Naive thymus-derived CD4-positive, alpha-beta T cell (primary cell): ENCODE measurements at regions not wholly inside any gene's neighbourhood (a gene's known extent, or its start where the extent isn't known, plus 50 kb on each side); places are given as distances from the start of the nearest gene placed in this dataset.
"Not testable (repeated sequence)": the region's sequence is repeated elsewhere in the genome, so short reads cannot be mapped to it uniquely, and the experiment has no call there.

Experiments used
- ATAC-seq: fragments of 150-1000 bp; cut with Tn5 transposase; 2 replicates; pipeline ENCODE4 v1.10.0; 2021; ENCODE audit warnings: mild to moderate bottlenecking, moderate library complexity
- CTCF ChIA-PET: fragments of 350-600 bp; sonication (Branson Sonifier 250); formaldehyde crosslinking; loops from one replicate; lab custom pipeline; 2021; ENCODE audit warnings: antibody characterized with exemption; lab: Charles Lee
- POLR2A ChIA-PET: fragments of 350-600 bp; sonication (Branson Sonifier 250); formaldehyde crosslinking; loops from one replicate; lab custom pipeline; 2021; ENCODE audit warnings: antibody characterized with exemption, inconsistent platforms; lab: Charles Lee
- DNase-seq, 9 donors: peaks; one replicate each; pipeline versions ENCODE4 v3.0.0 to v3.0.0-alpha.2; 2020 to 2022; ENCODE audit warnings: mixed read lengths in 1 of 9
- H3K27ac ChIP-seq: one replicate; pipeline ENCODE4 v1.7.0; 2013; ENCODE audit warnings: mild to moderate bottlenecking, low read depth, low read length, moderate library complexity
- H3K27me3 ChIP-seq, 2 donors: one replicate each; pipeline ENCODE4 v1.7.0; 2013; ENCODE audit warnings: low read length in 2 of 2, mild to moderate bottlenecking in 2 of 2, moderate library complexity in 2 of 2; ENCODE audit not compliant: control insufficient read depth in 2 of 2, insufficient read depth in 2 of 2
- H3K36me3 ChIP-seq, 3 experiments: 1 replicate in 2 of 3; 2 replicates in 1 of 3; pipeline ENCODE4 v1.7.0; 2013; ENCODE audit warnings: low read length in 3 of 3, mild to moderate bottlenecking in 3 of 3, moderate library complexity in 1 of 3; ENCODE audit not compliant: insufficient read depth in 3 of 3, control insufficient read depth in 2 of 3
- H3K4me1 ChIP-seq, 2 donors: one replicate each; pipeline ENCODE4 v1.7.0; 2013; ENCODE audit warnings: low read length in 2 of 2, mild to moderate bottlenecking in 2 of 2, moderate library complexity in 1 of 2; ENCODE audit not compliant: control insufficient read depth in 2 of 2, insufficient read depth in 2 of 2
- H3K4me3 ChIP-seq: 2 replicates; pipeline ENCODE4 v1.7.0; 2013; ENCODE audit warnings: mild to moderate bottlenecking, low read length
- H3K9me3 ChIP-seq, 3 experiments: 1 replicate in 2 of 3; 2 replicates in 1 of 3; pipeline ENCODE4 v1.7.0; 2013; ENCODE audit warnings: low read length in 3 of 3; ENCODE audit not compliant: control insufficient read depth in 2 of 3
- H3K27ac Mint-ChIP-seq, 9 donors: one replicate each; pipeline ENCODE4 v1.8.0; 2020 to 2022; ENCODE audit warnings: mixed read lengths in 9 of 9, mild to moderate bottlenecking in 8 of 9, moderate library complexity in 5 of 9, inconsistent platforms in 2 of 9
- H3K27me3 Mint-ChIP-seq, 5 donors: one replicate each; pipeline ENCODE4 v1.8.0; 2021 to 2022; ENCODE audit warnings: mixed read lengths in 5 of 5, mild to moderate bottlenecking in 1 of 5
- H3K36me3 Mint-ChIP-seq, 5 donors: one replicate each; pipeline ENCODE4 v1.8.0; 2020 to 2022; ENCODE audit warnings: mixed read lengths in 5 of 5, mild to moderate bottlenecking in 3 of 5, inconsistent platforms in 1 of 5
- H3K4me1 Mint-ChIP-seq, 7 donors: one replicate each; pipeline ENCODE4 v1.8.0; 2020 to 2022; ENCODE audit warnings: mixed read lengths in 7 of 7, mild to moderate bottlenecking in 3 of 7, inconsistent platforms in 1 of 7
- H3K4me3 Mint-ChIP-seq, 10 donors: one replicate each; pipeline ENCODE4 v1.8.0; 2020 to 2022; ENCODE audit warnings: mild to moderate bottlenecking in 10 of 10, mixed read lengths in 10 of 10, moderate library complexity in 6 of 10, inconsistent platforms in 2 of 10
- H3K9me3 Mint-ChIP-seq, 11 donors: one replicate each; pipeline ENCODE4 v1.8.0; 2020 to 2022; ENCODE audit warnings: mixed read lengths in 11 of 11, mild to moderate bottlenecking in 4 of 11, inconsistent platforms in 1 of 11, moderate library complexity in 1 of 11
- intact Hi-C, 2 donors: fragments of 100-400 bp; cut with micrococcal nuclease; formaldehyde crosslinking; loops; one replicate each; pipeline ENCODE4 v1.15.1; 2023

- Mint-ChIP-seq H3K36me3 (no peaks in the 10 kb centered on the region), H3K27ac (no peak overlapping the region), H3K4me3 (no peak overlapping the region), H3K27me3 (no peaks in the 10 kb centered on the region), H3K4me1 (no peaks in the 10 kb centered on the region), H3K9me3 (peaks cover 0 to 32% (median 6%) of the 10 kb centered on the region in 11 donors)
- no peak for DNase-seq
- POLR2A ChIA-PET, result no interaction called here
- Histone ChIP-seq H3K9me3 (no peaks in the 10 kb centered on the region), H3K4me3 (no peak overlapping the region), H3K27me3 (no peaks in the 10 kb centered on the region), H3K36me3 (no peaks in the 10 kb centered on the region), H3K4me1 (no peaks in the 10 kb centered on the region), H3K27ac (no peak overlapping the region)
- CTCF ChIA-PET, result no interaction called here
- intact Hi-C loops, result no loop called here
- no peak for ATAC-seq
Observed at GRCh38 chr2:139685090-139685983, 905.1 kb upstream of the NXPH2 start.

GRCh38 chr2:139684286-139684860, 904.2 kb upstream of the NXPH2 start:
- no peak for ATAC-seq
- Mint-ChIP-seq H3K27me3 (no peaks in the 10 kb centered on the region), H3K4me1 (no peaks in the 10 kb centered on the region), H3K27ac (peak overlapping the region in 1 of 9 donors; percentile 28), H3K4me3 (no peak overlapping the region), H3K9me3 (peaks cover 0 to 32% (median 6%) of the 10 kb centered on the region in 11 donors), H3K36me3 (peaks cover 0 to 4% (median 0%) of the 10 kb centered on the region in 5 donors)
- Histone ChIP-seq H3K9me3 (no peaks in the 10 kb centered on the region), H3K27me3 (no peaks in the 10 kb centered on the region), H3K36me3 (no peaks in the 10 kb centered on the region), H3K27ac (no peak overlapping the region), H3K4me1 (no peaks in the 10 kb centered on the region), H3K4me3 (no peak overlapping the region)
- ChIA-PET POLR2A (no interaction called here), CTCF (no interaction called here)
- no peak for DNase-seq
- intact Hi-C loops, result no loop called here

GRCh38 chr2:139674577-139674976, 894.4 kb upstream of the NXPH2 start:
- no peak for ATAC-seq
- Mint-ChIP-seq H3K9me3 (peaks cover 0 to 23% (median 3%) of the 10 kb centered on the region in 11 donors), H3K27ac (no peak overlapping the region), H3K4me3 (no peak overlapping the region), H3K36me3 (no peaks in the 10 kb centered on the region), H3K27me3 (no peaks in the 10 kb centered on the region), H3K4me1 (no peaks in the 10 kb centered on the region)
- Histone ChIP-seq H3K27ac (no peak overlapping the region), H3K9me3 (no peaks in the 10 kb centered on the region), H3K4me1 (no peaks in the 10 kb centered on the region), H3K4me3 (no peak overlapping the region), H3K27me3 (no peaks in the 10 kb centered on the region), H3K36me3 (no peaks in the 10 kb centered on the region)
- intact Hi-C loops, result no loop called here
- DNase-seq, result no peak
- ChIA-PET CTCF (no interaction called here), POLR2A (no interaction called here)

- H3K36me3 Mint-ChIP-seq, H3K27ac Mint-ChIP-seq, POLR2A ChIA-PET: not testable (repeated sequence)
Observed at GRCh38 chr2:139673447-139673846, 893.3 kb upstream of the NXPH2 start.

GRCh38 chr2:139669675-139670074, 889.5 kb upstream of the NXPH2 start:
- CTCF ChIA-PET, result interaction anchor here (1.1 kb wide), 1 partner anchor 9 kb away, joined by 3 read pairs; no protein-coding TSS in a partner anchor
- H3K9me3 Mint-ChIP-seq, result peaks cover 0 to 26% (median 7%) of the 10 kb centered on the region in 11 donors

More at GRCh38 chr2:139673447-139673846, 893.3 kb upstream of the NXPH2 start:
- H3K27ac ChIP-seq, H3K27me3 Mint-ChIP-seq, H3K9me3 ChIP-seq, DNase-seq, H3K27me3 ChIP-seq, H3K4me1 ChIP-seq, CTCF ChIA-PET, H3K36me3 ChIP-seq, H3K4me3 ChIP-seq, H3K4me1 Mint-ChIP-seq, intact Hi-C loops, H3K4me3 Mint-ChIP-seq, ATAC-seq: not testable (repeated sequence)
- peaks cover 0 to 23% (median 3%) of the 10 kb centered on the region in 11 donors for H3K9me3 Mint-ChIP-seq

GRCh38 chr2:139652385-139652784, 872.2 kb upstream of the NXPH2 start:
- no peak overlapping the region for H3K27ac ChIP-seq
- no peak for ATAC-seq
- H3K36me3 Mint-ChIP-seq, result no peaks in the 10 kb centered on the region
- DNase-seq, result no peak
- H3K4me1 Mint-ChIP-seq, result no peaks in the 10 kb centered on the region
- intact Hi-C loops, result no loop called here
- H3K4me3 Mint-ChIP-seq, result no peak overlapping the region
- CTCF ChIA-PET, result no interaction called here
- no peak overlapping the region for H3K27ac Mint-ChIP-seq
- no peaks in the 10 kb centered on the region for H3K27me3 ChIP-seq
- POLR2A ChIA-PET, result no interaction called here
- no peaks in the 10 kb centered on the region for H3K36me3 ChIP-seq
- no peaks in the 10 kb centered on the region for H3K9me3 ChIP-seq
- H3K9me3 Mint-ChIP-seq, result peaks cover 0 to 32% (median 10%) of the 10 kb centered on the region in 11 donors
- H3K4me3 ChIP-seq, result no peak overlapping the region
- no peaks in the 10 kb centered on the region for H3K27me3 Mint-ChIP-seq
- H3K4me1 ChIP-seq, result no peaks in the 10 kb centered on the region

More at GRCh38 chr2:139669675-139670074, 889.5 kb upstream of the NXPH2 start:
- Mint-ChIP-seq H3K27me3 (no peaks in the 10 kb centered on the region), H3K4me1 (no peaks in the 10 kb centered on the region), H3K4me3 (no peak overlapping the region), H3K36me3 (no peaks in the 10 kb centered on the region), H3K27ac (no peak overlapping the region)
- H3K9me3 ChIP-seq, result no peaks in the 10 kb centered on the region
- DNase-seq, result no peak
- POLR2A ChIA-PET, result no interaction called here
- H3K36me3 ChIP-seq, result no peaks in the 10 kb centered on the region
- intact Hi-C loops, result no loop called here
- H3K27me3 ChIP-seq, result no peaks in the 10 kb centered on the region
- ATAC-seq, result no peak
- H3K4me3 ChIP-seq, result no peak overlapping the region
- no peak overlapping the region for H3K27ac ChIP-seq
- H3K4me1 ChIP-seq, result no peaks in the 10 kb centered on the region
